Erythroblast (primary cell): ENCODE measurements at regions not wholly inside any gene's neighbourhood (a gene's known extent, or its start where the extent isn't known, plus 50 kb on each side); places are given as distances from the start of the nearest gene placed in this dataset.

Experiments
- GATA1 ChIP-seq: IDR thresholded peaks from 2 replicates; pipeline ENCODE4 v1.6.1; 2011; ENCODE audit warnings: low read depth, mild to moderate bottlenecking, control low read depth, low read length, moderate library complexity
- POLR2A ChIP-seq: IDR thresholded peaks from 2 replicates; pipeline ENCODE4 v1.6.1; 2011; ENCODE audit warnings: mild to moderate bottlenecking, low read length

GRCh38 chr2:215815960-215816359, 197.4 kb downstream of the MREG start:
- TF ChIP-seq POLR2A, result no peak
- no peak for TF ChIP-seq GATA1
